ENCODE measurements at regions not wholly inside any gene's neighbourhood (a gene's known extent, or its start where the extent isn't known, plus 50 kb on each side); places are given as distances from the start of the nearest gene placed in this dataset.

DNA sequence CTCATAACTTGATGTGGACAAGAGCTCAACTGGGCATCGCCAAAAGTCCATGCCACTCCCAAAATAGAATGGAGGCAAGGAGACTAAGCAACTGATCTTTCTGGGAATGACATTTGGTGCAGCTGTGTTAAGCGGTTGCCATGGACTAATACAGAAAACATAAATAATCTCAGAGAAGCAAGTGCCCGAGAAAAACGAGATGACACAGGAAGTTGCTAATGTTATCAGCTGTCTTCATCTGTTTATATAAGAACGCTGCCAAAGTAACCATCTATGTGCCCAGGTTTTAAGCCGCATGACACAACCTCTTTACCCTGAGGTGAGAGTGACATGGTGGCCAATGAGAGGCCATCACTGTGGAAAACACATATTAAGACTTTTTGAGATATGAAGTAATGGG is 54.9 kb upstream of the SACS start:
- peak; percentile 92 for DNase-seq

DNA sequence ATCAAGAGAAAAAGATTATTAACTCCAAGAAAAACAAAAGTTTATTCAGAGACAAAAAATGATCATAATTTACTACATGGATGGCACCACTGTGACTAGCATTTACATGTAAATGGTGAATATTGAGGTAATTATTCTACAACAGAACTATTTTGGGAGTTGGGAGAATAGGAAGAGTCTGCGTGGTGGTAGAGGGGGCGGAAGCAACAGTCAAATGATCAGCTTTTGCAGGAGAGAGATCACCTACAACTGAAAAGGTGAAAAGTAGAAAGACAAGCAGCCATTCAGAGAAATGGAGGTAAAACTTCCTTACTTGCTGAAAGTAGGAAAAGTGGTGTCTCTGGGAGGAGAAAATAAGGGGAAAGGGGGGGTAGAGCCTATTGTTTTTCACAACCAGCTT is 62.8 kb upstream of the SACS start:
- DNase-seq = no peak

- no peak for DNase-seq
Observed at GRCh38 chr13:23497191-23497590, 63.7 kb upstream of the SACS start.

- DNase-seq = no peak
Observed at GRCh38 chr13:23500849-23501248, 67.3 kb upstream of the SACS start.

GRCh38 chr13:23504180-23504579 is 66.0 kb upstream of the TNFRSF19 start:
- DNase-seq = no peak

DNA sequence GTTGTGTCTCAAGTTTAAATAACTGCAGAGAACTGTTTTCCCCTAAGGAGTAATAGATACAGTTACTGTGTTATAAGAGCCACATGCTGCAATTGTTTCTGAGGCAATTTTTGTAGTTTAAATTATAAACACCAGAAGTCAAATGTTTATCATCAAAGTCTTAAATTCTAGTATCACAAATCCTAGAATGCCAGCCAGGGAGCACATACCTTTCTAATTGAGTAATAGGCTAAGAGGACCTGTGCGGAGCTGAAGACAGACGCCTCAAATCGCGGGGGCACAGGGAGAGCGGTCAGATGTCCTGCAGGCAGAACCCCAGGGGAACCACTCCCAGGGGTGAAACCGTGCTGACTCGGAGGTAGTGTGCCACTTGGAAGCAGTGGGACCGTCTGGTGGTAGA is 65.2 kb upstream of the TNFRSF19 start:
- DNase-seq = no peak

- no peak for DNase-seq
Observed at GRCh38 chr13:23506071-23506806, 64.0 kb upstream of the TNFRSF19 start.

- DNase-seq = no peak
Observed at GRCh38 chr13:23506807-23507291, 63.4 kb upstream of the TNFRSF19 start.

GRCh38 chr13:23509781-23510543 is 60.2 kb upstream of the TNFRSF19 start:
- no peak for DNase-seq

DNA sequence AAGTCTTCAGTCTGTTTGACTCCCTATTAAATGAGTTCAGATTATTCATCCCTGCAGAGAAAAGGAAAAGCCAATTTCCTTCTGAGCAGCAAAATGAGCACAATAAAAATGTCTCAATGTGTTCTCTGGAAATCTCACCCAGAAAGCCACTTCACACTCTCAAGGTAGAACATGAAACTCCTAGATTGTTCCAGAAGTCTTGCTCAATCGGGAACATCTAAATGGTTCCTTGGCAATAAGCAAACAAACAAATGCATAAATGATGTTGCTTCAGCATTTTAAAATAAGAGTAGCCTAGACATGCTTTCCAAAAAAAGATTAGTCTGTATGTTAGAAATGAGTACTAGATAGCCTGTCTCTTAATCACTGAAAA is 59.7 kb upstream of the TNFRSF19 start:
- no peak for DNase-seq

DNA sequence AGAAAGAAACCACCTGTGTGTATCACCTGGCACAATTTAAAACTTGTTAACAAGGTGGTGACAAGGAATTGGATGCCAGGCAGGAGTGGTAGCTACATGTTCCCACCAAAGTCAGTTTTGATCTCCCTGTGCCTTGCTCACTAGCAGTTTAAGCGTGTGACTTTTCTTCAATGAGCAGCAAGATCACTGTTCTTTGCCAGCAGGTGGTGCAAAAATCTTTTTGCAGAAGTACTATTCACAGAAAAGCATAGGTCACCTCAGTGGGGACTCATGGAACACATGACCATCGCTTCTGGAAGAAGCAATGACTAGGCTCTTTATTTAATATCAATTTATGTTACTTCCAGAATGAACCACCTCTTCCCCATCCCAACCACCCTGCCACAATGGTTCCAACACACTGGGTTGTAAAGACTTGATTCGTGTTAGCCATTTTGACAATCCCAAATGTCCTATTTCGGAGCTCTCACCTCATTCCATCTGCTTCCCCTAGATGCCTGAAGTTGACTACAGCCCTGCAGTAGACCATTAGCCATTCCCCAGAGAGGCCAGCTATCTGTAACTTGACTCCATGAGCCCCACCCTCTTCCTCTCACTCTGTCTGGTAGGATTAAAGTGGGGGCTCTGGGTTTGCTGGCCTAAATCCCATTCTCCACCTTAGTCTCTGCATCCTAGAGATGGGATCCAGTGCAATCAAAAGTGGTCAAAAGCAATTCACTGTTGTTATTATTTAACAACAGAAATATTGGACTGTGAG is 59.1 kb upstream of the TNFRSF19 start:
- DNase-seq = no peak

GRCh38 chr13:23512762-23513395 is 57.3 kb upstream of the TNFRSF19 start:
- DNase-seq = no peak

DNA sequence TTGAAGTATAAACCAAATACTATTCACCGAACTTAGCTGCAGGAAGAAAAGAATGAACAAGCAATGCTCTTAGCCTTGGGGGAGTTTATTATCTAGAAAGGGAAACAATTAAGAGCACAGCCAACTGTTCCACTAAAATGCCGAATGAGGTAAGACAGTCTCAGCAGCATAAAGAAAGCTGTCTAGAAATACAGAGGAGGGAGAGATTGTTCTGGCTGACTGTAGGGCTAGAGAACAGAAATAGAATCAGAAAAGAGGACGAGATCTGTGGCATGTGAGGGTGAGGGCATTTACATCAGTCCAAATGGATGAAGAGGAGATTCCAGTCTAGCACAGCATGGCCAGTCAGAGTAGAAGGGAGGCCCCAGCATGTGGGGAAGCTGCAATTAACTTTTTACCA is 56.8 kb upstream of the TNFRSF19 start:
- no peak for DNase-seq

- DNase-seq = no peak
Observed at GRCh38 chr13:23514076-23514475, 56.1 kb upstream of the TNFRSF19 start.

DNA sequence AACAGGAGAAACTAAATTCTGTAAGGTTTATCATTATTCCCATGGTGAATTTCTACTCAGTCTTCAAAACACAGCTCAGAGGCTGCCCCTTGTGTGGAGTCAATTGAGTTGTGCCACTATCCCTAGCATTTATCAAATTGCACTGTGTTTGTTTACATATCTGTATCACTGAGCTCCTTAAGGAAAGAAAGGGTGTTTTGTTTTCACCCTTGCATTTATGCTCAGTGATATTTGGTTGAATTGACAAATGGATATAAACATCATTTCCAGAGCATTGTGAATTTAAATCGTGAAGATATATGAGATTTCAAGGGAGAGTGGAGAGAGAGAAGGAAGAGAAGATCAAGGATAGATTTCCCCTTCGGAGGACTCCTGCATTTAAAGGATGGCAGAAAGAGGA is 55.1 kb upstream of the TNFRSF19 start:
- DNase-seq = no peak

- DNase-seq = no peak
Observed at GRCh38 chr13:23516190-23516589, 54.0 kb upstream of the TNFRSF19 start.

- DNase-seq = no peak
Observed at GRCh38 chr13:23516702-23517101, 53.5 kb upstream of the TNFRSF19 start.

GRCh38 chr13:23518231-23518630 is 52.0 kb upstream of the TNFRSF19 start:
- peak; percentile 10 for DNase-seq
